ENCODE measurements at regions not wholly inside any gene's neighbourhood (a gene's known extent, or its start where the extent isn't known, plus 50 kb on each side); places are given as distances from the start of the nearest gene placed in this dataset.
A peak's percentile ranks its signal among the peaks of the same experiment; 100 is the strongest.

DNA sequence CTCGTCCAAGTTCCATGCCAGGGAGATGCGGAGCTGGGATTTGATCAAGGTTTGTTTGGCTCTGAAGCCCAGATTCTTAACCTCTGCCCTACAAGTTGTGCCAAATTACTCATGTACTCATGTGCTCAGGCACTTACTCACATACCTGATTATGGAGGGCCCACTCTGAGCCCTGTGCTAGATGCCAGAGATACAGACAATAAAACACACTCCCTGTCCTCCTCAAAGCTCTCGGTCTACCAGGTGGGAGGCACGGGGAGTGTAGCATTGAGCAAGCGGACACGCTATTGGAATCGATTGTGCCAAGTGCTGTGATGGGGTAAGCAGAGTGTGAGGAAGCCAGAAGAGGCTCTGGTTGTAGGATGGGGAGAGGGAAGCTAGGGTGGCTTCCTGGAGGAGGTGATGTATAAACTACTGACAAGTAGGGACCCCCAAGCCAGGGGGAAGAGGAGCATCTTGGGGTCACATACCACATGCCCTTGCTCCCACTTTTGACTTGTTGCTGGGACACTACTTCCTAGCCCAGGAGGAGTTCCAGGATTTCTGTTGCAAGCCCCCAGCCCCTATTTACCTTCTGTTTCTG is 49.8 kb upstream of the IFNLR1 start:
- 84% methylated on average over 7 of the region's 7 CpGs; no CpG with 5 or more reads in 1 of the 2 experiments for WGBS, 2 experiments (ENCODE audit: extremely low coverage in 1 of 2, insufficient coverage in 1 of 2, insufficient read length in 1 of 2, insufficient replicate concordance in 2 of 2, low coverage in 1 of 2, low lambda C conversion rate in 2 of 2, missing lambda C conversion rate in 1 of 2)
- H3K36me3 ChIP-seq (ENCODE audit: control insufficient read depth in 2 of 4, insufficient read depth in 4 of 4, low read length in 3 of 4) = no peaks in the 10 kb centered on the region
- H4K8ac ChIP-seq (ENCODE audit: extremely low read depth, insufficient read depth, low read length) = no peak overlapping the region
- H2BK12ac ChIP-seq (ENCODE audit: low read depth, low read length) = 0 out of 2 replicates have a peak overlapping the region, but pooled peaks have one; percentile 20
- no peak overlapping the region for H3K18ac ChIP-seq (ENCODE audit: extremely low read depth, low read length)
- TF ChIP-seq SUZ12 (IDR thresholded peaks at IDR 0.05; ENCODE audit: low read length) (no peak), CHD2 (IDR thresholded peaks at IDR 0.05; ENCODE audit: low read length) (no peak), EZH2 (IDR thresholded peaks at IDR 0.05; ENCODE audit: low read depth, low read length, severe bottlenecking) (no peak), CEBPB (IDR thresholded peaks at IDR 0.05; ENCODE audit: low read depth, low read length) (no peak), TAF1 (IDR thresholded peaks at IDR 0.05; ENCODE audit: low read depth, low read length) (no peak)
- H3K4me2 ChIP-seq (ENCODE audit: insufficient read depth in 1 of 2, low read depth in 2 of 2, low read length in 2 of 2) = no peak overlapping the region
- peak overlapping the region; percentile 70; the same call in 1 of the 2 replicates for H2AFZ ChIP-seq (ENCODE audit: low read length)
- no peak for FAIRE-seq
- no peaks in the 10 kb centered on the region for H3K27me3 ChIP-seq (replicated peaks in 1 of 4; ENCODE audit: control insufficient read depth in 3 of 4, extremely low read depth in 1 of 4, insufficient read depth in 3 of 4, low read length in 3 of 4)
- no peak overlapping the region for H3K14ac ChIP-seq (ENCODE audit: insufficient read length)
- CTCF ChIA-PET (ENCODE audit: partially characterized antibody) = interaction anchor here (0.6 to 4.2 kb wide), 4 partner anchors 35 to 316 kb away, joined by 4 to 22 read pairs (median 7); no protein-coding TSS in a partner anchor
- H2BK5ac ChIP-seq (ENCODE audit: low read depth, low read length) = no peak overlapping the region
- H3K79me2 ChIP-seq (ENCODE audit: control insufficient read depth in 1 of 2, insufficient read depth in 2 of 2, low read length in 2 of 2) = no peaks in the 10 kb centered on the region
- H2BK20ac ChIP-seq (ENCODE audit: low read length) = 0 out of 2 replicates have a peak overlapping the region, but pooled peaks have one; percentile 34
- H3K9me3 ChIP-seq (ENCODE audit: insufficient read depth in 2 of 2, low read depth in 1 of 2, low read length in 1 of 2) = no peaks in the 10 kb centered on the region
- 0 out of 2 replicates have a peak overlapping the region, but pooled peaks have one; percentile 32 for H2BK15ac ChIP-seq (ENCODE audit: low read length)
- H3K23me2 ChIP-seq (ENCODE audit: low read depth, low read length) = no peaks in the 10 kb centered on the region
- H3K23ac ChIP-seq (ENCODE audit: insufficient read length) = no peak overlapping the region
- H3K79me1 ChIP-seq (ENCODE audit: low read depth, low read length) = no peaks in the 10 kb centered on the region
- no peak for DNase-seq (ENCODE audit: low read depth in 1 of 2, low spot score in 2 of 2)
- no peak overlapping the region for H3K9ac ChIP-seq (replicated peaks in 1 of 4; ENCODE audit: extremely low read depth in 1 of 4, low read depth in 3 of 4, low read length in 3 of 4)
- H2AK5ac ChIP-seq (ENCODE audit: low read depth, low read length) = no peak overlapping the region
- no peak overlapping the region for H4K91ac ChIP-seq (replicated peaks; ENCODE audit: insufficient read length, low read length)
- H4K20me1 ChIP-seq (replicated peaks in 1 of 2; ENCODE audit: control insufficient read depth in 1 of 2, insufficient read depth in 2 of 2, low read length in 2 of 2) = no peaks in the 10 kb centered on the region
- POLR2A ChIA-PET (ENCODE audit: partially characterized antibody) = no interaction called here
- H3K4me3 ChIP-seq (ENCODE audit: extremely low read depth in 1 of 4, insufficient read depth in 2 of 4, low read depth in 3 of 4, low read length in 4 of 4) = no peak overlapping the region
- no peak overlapping the region for H4K5ac ChIP-seq (ENCODE audit: insufficient read length, low read depth, low read length)
- no peak overlapping the region for H3K4ac ChIP-seq (replicated peaks; ENCODE audit: insufficient read length, low read depth, low read length)
- no peak overlapping the region for H3K27ac ChIP-seq (ENCODE audit: low read depth, low read length)
- peaks cover 0 to 6% (median 4%) of the 10 kb centered on the region in 4 experiments; a peak in 4 of 7 replicates for H3K4me1 ChIP-seq (replicated peaks in 1 of 4; ENCODE audit: control insufficient read depth in 3 of 4, insufficient read depth in 4 of 4, low read length in 3 of 4)
- H3K56ac ChIP-seq (replicated peaks; ENCODE audit: insufficient read length, low read depth, low read length) = no peak overlapping the region
- H2BK120ac ChIP-seq (replicated peaks; ENCODE audit: low read depth, low read length) = no peak overlapping the region

Data from H1 (cell line).